ENCODE measurements at regions not wholly inside any gene's neighbourhood (a gene's known extent, or its start where the extent isn't known, plus 50 kb on each side); places are given as distances from the start of the nearest gene placed in this dataset.

DNA sequence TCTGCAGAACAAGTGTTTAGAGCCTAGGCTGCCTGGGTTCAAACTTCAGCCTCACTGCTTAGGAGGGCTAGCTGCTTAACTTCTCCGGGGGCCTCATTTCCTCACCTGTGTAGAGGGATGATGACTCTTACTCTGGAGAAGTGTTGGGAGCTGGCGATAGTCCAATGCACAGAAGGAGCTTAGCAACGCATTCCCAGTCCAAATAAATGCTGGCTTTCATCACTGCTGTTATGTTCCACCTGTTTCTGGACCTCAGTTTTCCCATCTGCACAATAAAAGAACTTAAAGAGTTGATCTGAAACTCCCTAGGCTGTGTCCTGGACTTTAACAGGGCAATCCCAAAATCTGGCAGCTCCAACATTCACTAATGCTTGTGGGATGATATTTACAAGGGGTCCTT, 337.8 kb downstream of the MIAT start:
- no peak overlapping the region for H3K4me2 ChIP-seq (ENCODE audit: low read length)
- no peaks in the 10 kb centered on the region for H3K36me3 ChIP-seq (ENCODE audit: insufficient read depth, low read length)
- H2AFZ ChIP-seq (ENCODE audit: low read length): no peak overlapping the region
- H3F3A ChIP-seq (ENCODE audit: insufficient read depth, low read length): no peaks in the 10 kb centered on the region
- no peaks in the 10 kb centered on the region for H3K79me2 ChIP-seq (ENCODE audit: insufficient read depth, low read length)
- no peaks in the 10 kb centered on the region for H3K9me3 ChIP-seq (ENCODE audit: low read length)
- H3K27ac ChIP-seq (ENCODE audit: low read depth, low read length, poor library complexity, severe bottlenecking): no peak overlapping the region
- no peaks in the 10 kb centered on the region for H4K20me1 ChIP-seq (ENCODE audit: insufficient read depth, low read length)
- TF ChIP-seq, protein P1, sequence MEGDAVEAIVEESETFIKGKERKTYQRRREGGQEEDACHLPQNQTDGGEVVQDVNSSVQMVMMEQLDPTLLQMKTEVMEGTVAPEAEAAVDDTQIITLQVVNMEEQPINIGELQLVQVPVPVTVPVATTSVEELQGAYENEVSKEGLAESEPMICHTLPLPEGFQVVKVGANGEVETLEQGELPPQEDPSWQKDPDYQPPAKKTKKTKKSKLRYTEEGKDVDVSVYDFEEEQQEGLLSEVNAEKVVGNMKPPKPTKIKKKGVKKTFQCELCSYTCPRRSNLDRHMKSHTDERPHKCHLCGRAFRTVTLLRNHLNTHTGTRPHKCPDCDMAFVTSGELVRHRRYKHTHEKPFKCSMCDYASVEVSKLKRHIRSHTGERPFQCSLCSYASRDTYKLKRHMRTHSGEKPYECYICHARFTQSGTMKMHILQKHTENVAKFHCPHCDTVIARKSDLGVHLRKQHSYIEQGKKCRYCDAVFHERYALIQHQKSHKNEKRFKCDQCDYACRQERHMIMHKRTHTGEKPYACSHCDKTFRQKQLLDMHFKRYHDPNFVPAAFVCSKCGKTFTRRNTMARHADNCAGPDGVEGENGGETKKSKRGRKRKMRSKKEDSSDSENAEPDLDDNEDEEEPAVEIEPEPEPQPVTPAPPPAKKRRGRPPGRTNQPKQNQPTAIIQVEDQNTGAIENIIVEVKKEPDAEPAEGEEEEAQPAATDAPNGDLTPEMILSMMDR (IDR thresholded peaks at IDR 0.05; ENCODE audit: low read length): no peak
- TF ChIP-seq EZH2 (IDR thresholded peaks at IDR 0.05; ENCODE audit: borderline replicate concordance, low read length): no peak
- H3K4me1 ChIP-seq (ENCODE audit: insufficient read depth, low read length, severe bottlenecking): no peaks in the 10 kb centered on the region
- no peaks in the 10 kb centered on the region for H3K9me2 ChIP-seq (ENCODE audit: low read depth, low read length)
- no peaks in the 10 kb centered on the region for H3K27me3 ChIP-seq (ENCODE audit: insufficient read depth, low read length)
- no peak overlapping the region for H3K4me3 ChIP-seq (ENCODE audit: low read depth, low read length, poor library complexity, severe bottlenecking)
- no peak overlapping the region for H3K9ac ChIP-seq (ENCODE audit: low read length)

DNA sequence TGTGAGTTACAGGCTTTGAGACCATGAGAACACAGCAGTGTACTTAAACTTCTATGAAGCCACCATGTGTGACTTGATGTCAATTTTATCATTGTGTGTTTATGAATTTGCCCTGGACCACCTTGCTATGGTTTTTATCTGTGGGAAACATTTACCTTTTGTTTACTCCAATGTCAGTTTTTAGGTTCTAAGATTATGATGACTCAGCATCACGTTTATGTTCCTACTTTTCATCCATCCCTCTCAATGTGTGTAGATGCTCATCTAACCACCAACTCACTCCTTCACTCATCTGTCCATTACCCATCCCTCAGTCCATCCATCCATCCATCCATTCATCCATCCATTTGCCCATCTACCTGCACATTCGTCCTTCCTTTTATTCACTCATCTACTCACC, 338.8 kb downstream of the MIAT start:
- Histone ChIP-seq H3K79me2 (ENCODE audit: insufficient read depth, low read length) (no peaks in the 10 kb centered on the region), H3K27me3 (ENCODE audit: insufficient read depth, low read length) (no peaks in the 10 kb centered on the region), H3K9me3 (ENCODE audit: low read length) (no peaks in the 10 kb centered on the region), H3F3A (ENCODE audit: insufficient read depth, low read length) (no peaks in the 10 kb centered on the region), H3K4me2 (ENCODE audit: low read length) (no peak overlapping the region), H3K9me2 (ENCODE audit: low read depth, low read length) (no peaks in the 10 kb centered on the region), H3K27ac (ENCODE audit: low read depth, low read length, poor library complexity, severe bottlenecking) (no peak overlapping the region), H3K4me1 (ENCODE audit: insufficient read depth, low read length, severe bottlenecking) (no peaks in the 10 kb centered on the region), H3K9ac (ENCODE audit: low read length) (no peak overlapping the region), H4K20me1 (ENCODE audit: insufficient read depth, low read length) (no peaks in the 10 kb centered on the region), H3K36me3 (ENCODE audit: insufficient read depth, low read length) (no peaks in the 10 kb centered on the region), H2AFZ (ENCODE audit: low read length) (no peak overlapping the region), H3K4me3 (ENCODE audit: low read depth, low read length, poor library complexity, severe bottlenecking) (no peak overlapping the region)
- no peak for TF ChIP-seq EZH2 (IDR thresholded peaks at IDR 0.05; ENCODE audit: borderline replicate concordance, low read length)
- TF ChIP-seq, protein P1 (IDR thresholded peaks at IDR 0.05; ENCODE audit: low read length): no peak

DNA sequence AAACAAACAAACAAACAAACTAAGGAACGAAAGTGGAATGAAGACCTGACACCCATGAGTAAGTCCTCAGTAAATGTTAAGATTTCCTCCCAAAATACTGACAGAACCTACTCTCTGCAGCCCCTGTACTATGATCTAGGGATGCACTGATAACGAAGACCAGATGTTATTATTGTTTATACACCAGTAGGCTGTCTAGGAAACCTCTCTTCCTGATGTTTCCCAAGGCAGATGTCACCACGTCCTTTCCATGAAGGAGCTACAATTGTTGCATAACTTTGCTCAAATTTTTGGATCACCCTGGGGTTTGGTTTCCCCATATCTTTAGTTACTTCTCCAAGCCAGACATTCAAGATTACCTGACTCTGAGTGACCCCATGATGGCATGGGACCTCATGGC, 340.7 kb downstream of the MIAT start:
- no peaks in the 10 kb centered on the region for H3K27me3 ChIP-seq (ENCODE audit: insufficient read depth, low read length)
- H4K20me1 ChIP-seq (ENCODE audit: insufficient read depth, low read length): no peaks in the 10 kb centered on the region
- TF ChIP-seq EZH2 (IDR thresholded peaks at IDR 0.05; ENCODE audit: borderline replicate concordance, low read length): no peak
- TF ChIP-seq, protein P1 (IDR thresholded peaks at IDR 0.05; ENCODE audit: low read length): no peak
- no peaks in the 10 kb centered on the region for H3F3A ChIP-seq (ENCODE audit: insufficient read depth, low read length)
- no peak overlapping the region for H3K9ac ChIP-seq (ENCODE audit: low read length)
- no peaks in the 10 kb centered on the region for H3K9me2 ChIP-seq (ENCODE audit: low read depth, low read length)
- H3K36me3 ChIP-seq (ENCODE audit: insufficient read depth, low read length): no peaks in the 10 kb centered on the region
- H3K79me2 ChIP-seq (ENCODE audit: insufficient read depth, low read length): no peaks in the 10 kb centered on the region
- H3K4me1 ChIP-seq (ENCODE audit: insufficient read depth, low read length, severe bottlenecking): no peaks in the 10 kb centered on the region
- no peak overlapping the region for H2AFZ ChIP-seq (ENCODE audit: low read length)
- no peak overlapping the region for H3K4me2 ChIP-seq (ENCODE audit: low read length)
- no peak overlapping the region for H3K4me3 ChIP-seq (ENCODE audit: low read depth, low read length, poor library complexity, severe bottlenecking)
- no peak overlapping the region for H3K27ac ChIP-seq (ENCODE audit: low read depth, low read length, poor library complexity, severe bottlenecking)
- H3K9me3 ChIP-seq (ENCODE audit: low read length): no peaks in the 10 kb centered on the region

All from OCI-LY1 (cell line).